IMR-90 (cell line): ENCODE measurements at regions not wholly inside any gene's neighbourhood (a gene's known extent, or its start where the extent isn't known, plus 50 kb on each side); places are given as distances from the start of the nearest gene placed in this dataset.
A peak's percentile ranks its signal among the peaks of the same experiment; 100 is the strongest.

Source experiments
- ATAC-seq: fragments of 200-7000 bp; cut with Tn5 transposase; 2 replicates; pipeline ENCODE4 v1.9.1; 2020; ENCODE audit warnings: low read depth, mild to moderate bottlenecking, moderate library complexity
- BruUV-seq: library from RNA; stranded (reverse); fragments of 400-500 nt; replicated peaks from 2 replicates; lab custom pipeline; 2021; lab: Mats Ljungman, UMichigan
- CTCF ChIA-PET: fragments of 300-600 bp; formaldehyde crosslinking; extraction: SDS; loops from one replicate; lab custom pipeline; 2021; ENCODE audit warnings: antibody characterized with exemption; lab: Yijun Ruan, JAX
- POLR2A ChIA-PET: fragments of 300-600 bp; sonication (Branson Sonifier 250); formaldehyde crosslinking; loops from one replicate; lab custom pipeline; 2022; ENCODE audit warnings: antibody characterized with exemption; ENCODE audit not compliant: unreplicated experiment; lab: Charles Lee
- DNase-seq: peaks from one replicate; pipeline ENCODE4 v3.0.0; 2013
- H2AFZ ChIP-seq: replicated peaks from 2 replicates; pipeline ENCODE3; 2013; ENCODE audit warnings: low read length, mild to moderate bottlenecking; ENCODE audit not compliant: poor library complexity
- H2AK5ac ChIP-seq: 2 replicates; pipeline ENCODE4 v1.6.1; 2013; ENCODE audit warnings: low read depth, low read length, inconsistent platforms
- H2AK9ac ChIP-seq: replicated peaks from 2 replicates; pipeline ENCODE3; 2013; ENCODE audit warnings: mild to moderate bottlenecking, low read depth, low read length, moderate library complexity; ENCODE audit not compliant: poor library complexity
- H2BK120ac ChIP-seq: 2 replicates; pipeline ENCODE4 v1.6.1; 2013; ENCODE audit warnings: low read depth, low read length, inconsistent platforms
- H2BK15ac ChIP-seq: 3 replicates; pipeline ENCODE4 v1.6.1; 2013; ENCODE audit warnings: low read depth, low read length, inconsistent platforms
- H2BK20ac ChIP-seq: 2 replicates; pipeline ENCODE4 v1.6.1; 2013; ENCODE audit warnings: low read depth, mild to moderate bottlenecking, inconsistent platforms, low read length, moderate library complexity
- H2BK5ac ChIP-seq: 2 replicates; pipeline ENCODE4 v1.6.1; 2013; ENCODE audit warnings: mild to moderate bottlenecking, low read depth, low read length, inconsistent platforms; ENCODE audit not compliant: poor library complexity, severe bottlenecking
- H3K14ac ChIP-seq: replicated peaks from 2 replicates; pipeline ENCODE4 v1.6.1; 2013; ENCODE audit warnings: low read depth, low read length, inconsistent platforms
- H3K18ac ChIP-seq: 2 replicates; pipeline ENCODE4 v1.6.1; 2013; ENCODE audit warnings: low read depth, low read length, control low read depth
- H3K23ac ChIP-seq: 2 replicates; pipeline ENCODE4 v1.6.1; 2013; ENCODE audit warnings: low read depth, low read length, inconsistent platforms
- H3K27ac ChIP-seq: 2 replicates; pipeline ENCODE4 v1.5.1; 2013; ENCODE audit warnings: mild to moderate bottlenecking, control low read depth, low read length; ENCODE audit not compliant: insufficient read depth
- H3K27me3 ChIP-seq: 2 replicates; pipeline ENCODE4 v1.6.1; 2013; ENCODE audit warnings: low read length; ENCODE audit not compliant: control insufficient read depth, insufficient read depth
- H3K36me3 ChIP-seq: 2 replicates; pipeline ENCODE4 v1.6.1; 2013; ENCODE audit warnings: low read length, mixed read lengths; ENCODE audit not compliant: control insufficient read depth, insufficient read depth
- H3K4ac ChIP-seq: 2 replicates; pipeline ENCODE4 v1.6.1; 2013; ENCODE audit warnings: low read depth, low read length, inconsistent platforms
- H3K4me1 ChIP-seq: 2 replicates; pipeline ENCODE4 v1.6.1; 2013; ENCODE audit warnings: low read length, mixed read lengths; ENCODE audit not compliant: control insufficient read depth, insufficient read depth
- H3K4me2 ChIP-seq: 2 replicates; pipeline ENCODE4 v1.6.1; 2013; ENCODE audit warnings: low read depth, mild to moderate bottlenecking, control low read depth, low read length, moderate library complexity
- H3K4me3 ChIP-seq: 2 replicates; pipeline ENCODE4 v1.5.1; 2013; ENCODE audit warnings: low read depth, mild to moderate bottlenecking, control low read depth, low read length, moderate library complexity; ENCODE audit not compliant: insufficient read depth
- H3K56ac ChIP-seq: 2 replicates; pipeline ENCODE4 v1.6.1; 2013; ENCODE audit warnings: low read length, inconsistent platforms; ENCODE audit not compliant: insufficient read depth; ENCODE audit errors: extremely low read depth
- H3K79me1 ChIP-seq, 2 experiments: 2 replicates each; pipeline ENCODE4 v1.6.1; 2013; ENCODE audit warnings: low read length in 2 of 2, inconsistent platforms in 1 of 2, low read depth in 1 of 2
- H3K9ac ChIP-seq: 2 replicates; pipeline ENCODE4 v1.6.1; 2013; ENCODE audit warnings: low read depth, low read length, control low read depth
- H3K9me1 ChIP-seq: 2 replicates; pipeline ENCODE4 v1.6.1; 2013; ENCODE audit warnings: low read length, inconsistent platforms; ENCODE audit not compliant: insufficient read depth
- H3K9me3 ChIP-seq: 2 replicates; pipeline ENCODE4 v1.6.1; 2013; ENCODE audit warnings: low read length; ENCODE audit not compliant: control insufficient read depth, insufficient read depth
- H4K20me1 ChIP-seq: 2 replicates; pipeline ENCODE4 v1.6.1; 2013; ENCODE audit warnings: low read length, inconsistent platforms; ENCODE audit not compliant: insufficient read depth
- H4K5ac ChIP-seq: 2 replicates; pipeline ENCODE4 v1.6.1; 2013; ENCODE audit warnings: mild to moderate bottlenecking, low read depth, low read length, control low read depth
- H4K8ac ChIP-seq, 2 experiments: 2 replicates each; pipeline ENCODE4 v1.6.1; 2013; ENCODE audit warnings: low read depth in 2 of 2, low read length in 2 of 2, control low read depth in 1 of 2, inconsistent platforms in 1 of 2
- H4K91ac ChIP-seq: 2 replicates; pipeline ENCODE4 v1.6.1; 2013; ENCODE audit warnings: low read depth, low read length, inconsistent platforms; ENCODE audit not compliant: insufficient read depth
- BHLHE40 ChIP-seq: fragments of 150-350 bp; IDR thresholded peaks from 2 replicates; pipeline ENCODE4 v1.6.1; 2016; ENCODE audit warnings: mild to moderate bottlenecking, low read depth, low read length
- CEBPB ChIP-seq: IDR thresholded peaks from 2 replicates; pipeline ENCODE4 v1.6.1; 2012; ENCODE audit warnings: low read depth, low read length, improper control_type of control experiment
- CHD1 ChIP-seq: IDR thresholded peaks from 2 replicates; pipeline ENCODE4 v1.6.1; 2012; ENCODE audit warnings: low read depth, low read length, improper control_type of control experiment
- CTCF ChIP-seq: conservative IDR thresholded peaks from 2 replicates; pipeline ENCODE4 v1.5.1; 2012; ENCODE audit warnings: mild to moderate bottlenecking, low read depth, low read length, improper control_type of control experiment
- ELK1 ChIP-seq: fragments of 150-350 bp; IDR thresholded peaks from 2 replicates; pipeline ENCODE4 v1.6.1; 2016; ENCODE audit warnings: low read depth, mild to moderate bottlenecking, low read length, moderate library complexity, borderline replicate concordance
- FOS ChIP-seq: fragments of 150-350 bp; IDR thresholded peaks from 2 replicates; pipeline ENCODE4 v1.6.1; 2016; ENCODE audit warnings: low read depth, low read length
- MAFK ChIP-seq: IDR thresholded peaks from 2 replicates; pipeline ENCODE4 v1.6.1; 2012; ENCODE audit warnings: low read depth, low read length, improper control_type of control experiment
- NFE2L2 ChIP-seq: fragments of 150-350 bp; IDR thresholded peaks from 2 replicates; pipeline ENCODE4 v1.6.1; 2016; ENCODE audit warnings: low read depth, mild to moderate bottlenecking, low read length
- POLR2A ChIP-seq: IDR thresholded peaks from 2 replicates; pipeline ENCODE4 v1.6.1; 2012; ENCODE audit warnings: mild to moderate bottlenecking, low read depth, low read length
- SMC3 ChIP-seq: fragments of 150-350 bp; IDR thresholded peaks from 2 replicates; pipeline ENCODE4 v1.6.1; 2016; ENCODE audit warnings: low read depth, mild to moderate bottlenecking, antibody characterized with exemption, low read length, moderate library complexity
- USF2 ChIP-seq: fragments of 150-350 bp; IDR thresholded peaks from 2 replicates; pipeline ENCODE4 v1.6.1; 2017; ENCODE audit warnings: mild to moderate bottlenecking, antibody characterized with exemption, low read length, low read depth
- WGBS, 2 experiments: methylation state at CpG; one replicate each; pipeline versions ENCODE4 v1.1.5 to v1.1.7; 2013; ENCODE audit warnings: missing lambda C conversion rate in 2 of 2; ENCODE audit not compliant: insufficient read length in 1 of 2; ENCODE audit errors: extremely low coverage in 2 of 2; 5-methylcytosine and 5-hydroxymethylcytosine counted together
- dilution Hi-C: fragments of 300-500 bp; cut with HindIII; formaldehyde crosslinking; loops from one replicate; pipeline ENCODE4 v1.14.3; 2018; ENCODE audit warnings: low sequenced_read_pairs; ENCODE audit not compliant: unreplicated experiment
- in situ Hi-C: fragments of 300-500 bp; cut with MboI; formaldehyde crosslinking; loops from 3 replicates; pipeline ENCODE4 v1.14.3; 2019; ENCODE audit warnings: low sequenced_read_pairs, inconsistent platforms, mixed read lengths
- intact Hi-C: fragments of 100-400 bp; cut with micrococcal nuclease; formaldehyde crosslinking; loops from 2 replicates; pipeline ENCODE4 v1.10.0; 2022

GRCh38 chr1:55624766-55625165, 409.6 kb upstream of the USP24 start:
- WGBS, 2 experiments = no CpG with 5 or more reads among the region's 3 CpGs
- H2BK5ac ChIP-seq = no peak overlapping the region
- H4K5ac ChIP-seq = peak overlapping the region; percentile 78; the same call in 1 of the 2 replicates
- H3K9ac ChIP-seq = no peak overlapping the region
- ATAC-seq (no peak), DNase-seq (no peak)
- in situ Hi-C loops (no loop called here), dilution Hi-C loops (no loop called here), intact Hi-C loops (no loop called here)
- no peak overlapping the region for H3K4me2 ChIP-seq
- ChIA-PET POLR2A (no interaction called here), CTCF (interaction anchor here (0.6 kb wide), 1 partner anchor 207 kb away, joined by 4 read pairs; no protein-coding TSS in a partner anchor)
- no peak overlapping the region for H4K8ac ChIP-seq
- H2BK120ac ChIP-seq = no peak overlapping the region
- H3K9me3 ChIP-seq = peaks cover 12% of the 10 kb centered on the region
- no peaks in the 10 kb centered on the region for H3K36me3 ChIP-seq
- no peak overlapping the region for H2AFZ ChIP-seq
- H2BK20ac ChIP-seq = no peak overlapping the region
- H2AK9ac ChIP-seq = no peak overlapping the region
- no TSS peak for BruUV-seq
- peak overlapping the region; percentile 82; the same call in 1 of the 2 replicates for H3K18ac ChIP-seq
- H3K4me1 ChIP-seq = peaks cover 2% of the 10 kb centered on the region; the same call in 1 of the 2 replicates
- H2AK5ac ChIP-seq = no peak overlapping the region
- H3K23ac ChIP-seq = no peak overlapping the region
- H3K79me1 ChIP-seq = no peaks in the 10 kb centered on the region
- H4K91ac ChIP-seq = no peak overlapping the region
- H3K56ac ChIP-seq = no peak overlapping the region
- H3K9me1 ChIP-seq = no peaks in the 10 kb centered on the region
- H4K20me1 ChIP-seq = no peaks in the 10 kb centered on the region
- H3K14ac ChIP-seq = no peak overlapping the region
- H3K4me3 ChIP-seq = no peak overlapping the region
- TF ChIP-seq CTCF = no peak
- no peak for TF ChIP-seq CHD1
- no peak for TF ChIP-seq POLR2A
- no peak for TF ChIP-seq NFE2L2
- TF ChIP-seq ELK1 = no peak
- no peak for TF ChIP-seq MAFK
- TF ChIP-seq SMC3 = no peak
- no peak for TF ChIP-seq USF2
- no peak for TF ChIP-seq BHLHE40
- TF ChIP-seq CEBPB = no peak
- TF ChIP-seq FOS = no peak
- H3K27ac ChIP-seq = peak overlapping the region; percentile 57; the same call in 1 of the 2 replicates
- no peak overlapping the region for H3K4ac ChIP-seq
- H2BK15ac ChIP-seq = no peak overlapping the region; the same call in 2 of the 3 replicates
- H3K27me3 ChIP-seq = no peaks in the 10 kb centered on the region
